GM18951 (cell line): ENCODE measurements at regions not wholly inside any gene's neighbourhood (a gene's known extent, or its start where the extent isn't known, plus 50 kb on each side); places are given as distances from the start of the nearest gene placed in this dataset.
"Not testable (repeated sequence)": the region's sequence is repeated elsewhere in the genome, so short reads cannot be mapped to it uniquely, and the experiment has no call there.

ENCODE experiments used
- POLR2A ChIP-seq: IDR thresholded peaks from 4 replicates; pipeline ENCODE4 v1.6.1; 2011; ENCODE audit warnings: mild to moderate bottlenecking; ENCODE audit not compliant: insufficient read length, insufficient read depth; ENCODE audit errors: extremely low read depth
- in situ Hi-C: fragments of 300-500 bp; cut with MboI; formaldehyde crosslinking; loops from one replicate; pipeline ENCODE4 v1.12.0; 2022; ENCODE audit warnings: low sequenced_read_pairs, mixed read lengths, inconsistent platforms; ENCODE audit not compliant: unreplicated experiment

- in situ Hi-C loops, result no loop called here
Measured at GRCh38 chr1:88311265-88311664, 372.8 kb upstream of the PKN2 start.

GRCh38 chr1:88311907-88312306 is 372.2 kb upstream of the PKN2 start:
- in situ Hi-C loops, result no loop called here
- TF ChIP-seq POLR2A, result no peak

More at GRCh38 chr1:88311265-88311664, 372.8 kb upstream of the PKN2 start:
- TF ChIP-seq POLR2A, result no peak

GRCh38 chr1:88317396-88317795 is 366.7 kb upstream of the PKN2 start:
- no peak for TF ChIP-seq POLR2A
- in situ Hi-C loops, result no loop called here

- no peak for TF ChIP-seq POLR2A
- in situ Hi-C loops, result no loop called here
Measured at GRCh38 chr1:88318740-88319139, 365.3 kb upstream of the PKN2 start.

GRCh38 chr1:88320291-88320690 is 363.8 kb upstream of the PKN2 start:
- TF ChIP-seq POLR2A, result no peak
- in situ Hi-C loops, result no loop called here

GRCh38 chr1:88321706-88322105 is 362.4 kb upstream of the PKN2 start:
- in situ Hi-C loops, result no loop called here
- TF ChIP-seq POLR2A, result no peak

GRCh38 chr1:88324899-88325298 is 359.2 kb upstream of the PKN2 start:
- TF ChIP-seq POLR2A, result no peak
- in situ Hi-C loops, result no loop called here

GRCh38 chr1:88327391-88328267 is 356.4 kb upstream of the PKN2 start:
- in situ Hi-C loops, result no loop called here
- no peak for TF ChIP-seq POLR2A

- no peak for TF ChIP-seq POLR2A
Measured at GRCh38 chr1:88330201-88330600, 353.9 kb upstream of the PKN2 start.

GRCh38 chr1:88333086-88333695 is 350.9 kb upstream of the PKN2 start:
- in situ Hi-C loops, result no loop called here
- no peak for TF ChIP-seq POLR2A

More at GRCh38 chr1:88330201-88330600, 353.9 kb upstream of the PKN2 start:
- in situ Hi-C loops, result no loop called here

- in situ Hi-C loops, result no loop called here
- TF ChIP-seq POLR2A, result no peak
Measured at GRCh38 chr1:88341447-88341846, 342.6 kb upstream of the PKN2 start.

- in situ Hi-C loops, result not testable (repeated sequence)
Measured at GRCh38 chr1:88342081-88342480, 342.0 kb upstream of the PKN2 start.

GRCh38 chr1:88350648-88351047 is 333.4 kb upstream of the PKN2 start:
- TF ChIP-seq POLR2A, result no peak
- in situ Hi-C loops, result no loop called here

- no peak for TF ChIP-seq POLR2A
- in situ Hi-C loops, result no loop called here
Measured at GRCh38 chr1:88351960-88352359, 332.1 kb upstream of the PKN2 start.

- TF ChIP-seq POLR2A, result no peak
- in situ Hi-C loops, result no loop called here
Measured at GRCh38 chr1:88354256-88354655, 329.8 kb upstream of the PKN2 start.

GRCh38 chr1:88357729-88358128 is 326.3 kb upstream of the PKN2 start:
- no peak for TF ChIP-seq POLR2A
- in situ Hi-C loops, result no loop called here
